Endothelial cell of umbilical vein (primary cell): ENCODE measurements at regions not wholly inside any gene's neighbourhood (a gene's known extent, or its start where the extent isn't known, plus 50 kb on each side); places are given as distances from the start of the nearest gene placed in this dataset.

Source experiments
- BruUV-seq: library from RNA; stranded (reverse); fragments of 400-500 nt; replicated peaks from 2 replicates; lab custom pipeline; 2021; lab: Mats Ljungman, UMichigan
- CTCF ChIA-PET: fragments of 300-600, 350-600 bp; sonication (Branson Sonifier 250); formaldehyde crosslinking; loops from one replicate; lab custom pipeline; 2021; ENCODE audit warnings: antibody characterized with exemption, inconsistent platforms; lab: Charles Lee
- POLR2A ChIA-PET: fragments of 300-600, 350-600 bp; sonication (Branson Sonifier 250); formaldehyde crosslinking; loops from one replicate; lab custom pipeline; 2021; ENCODE audit warnings: antibody characterized with exemption, inconsistent platforms; lab: Charles Lee
- DNase-seq: peaks from one replicate; pipeline ENCODE4 v3.0.0-alpha.2; 2011; ENCODE audit warnings: low read depth, low spot score
- FAIRE-seq: peaks from 2 replicates; lab custom pipeline; 2011; peaks lifted over from hg19 to GRCh38; lab: Jason Lieb, UNC
- H2AFZ ChIP-seq: 2 replicates; pipeline ENCODE4 v1.6.0; 2012; ENCODE audit warnings: low read depth, low read length, control low read depth, inconsistent platforms
- H3K27ac ChIP-seq: 2 replicates; pipeline ENCODE4 v1.5.1; 2011; ENCODE audit warnings: low read depth, mild to moderate bottlenecking, control low read depth, low read length, moderate library complexity; ENCODE audit not compliant: insufficient read depth
- H3K27me3 ChIP-seq, 2 experiments: 2 replicates each; pipeline versions ENCODE4 v1.6.0 to v1.6.1; 2011; ENCODE audit warnings: low read length in 2 of 2, mixed read lengths in 1 of 2; ENCODE audit not compliant: control insufficient read depth in 2 of 2, insufficient read depth in 2 of 2
- H3K36me3 ChIP-seq, 2 experiments: 2 replicates in 1 of 2; 3 replicates in 1 of 2; pipeline ENCODE4 v1.5.1; 2011; ENCODE audit warnings: low read length in 2 of 2, mild to moderate bottlenecking in 1 of 2, moderate library complexity in 1 of 2; ENCODE audit not compliant: control insufficient read depth in 2 of 2, insufficient read depth in 2 of 2; ENCODE audit errors: extremely low read depth in 1 of 2
- H3K4me1 ChIP-seq: 3 replicates; pipeline ENCODE4 v1.5.1; 2011; ENCODE audit warnings: mild to moderate bottlenecking, low read length; ENCODE audit not compliant: control insufficient read depth, insufficient read depth; ENCODE audit errors: extremely low read depth
- H3K4me2 ChIP-seq: 2 replicates; pipeline ENCODE4 v1.6.1; 2011; ENCODE audit warnings: low read length, control low read depth, mixed read lengths; ENCODE audit not compliant: insufficient read depth
- H3K4me3 ChIP-seq, 3 experiments: fragments of 200-600 bp in 1 of 3; sonication (generic), shearing (Covaris generic) in 1 of 3; replicated peaks in 1 of 3; 2 replicates each; pipeline ENCODE4 v1.5.1; 2011 to 2016; ENCODE audit warnings: control low read depth in 3 of 3, low read length in 3 of 3, mild to moderate bottlenecking in 2 of 3, inconsistent platforms in 1 of 3, low read depth in 1 of 3, moderate library complexity in 1 of 3; ENCODE audit not compliant: insufficient read depth in 1 of 3
- H3K79me2 ChIP-seq: 2 replicates; pipeline ENCODE4 v1.6.0; 2012; ENCODE audit warnings: low read length, inconsistent platforms; ENCODE audit not compliant: control insufficient read depth, insufficient read depth
- H3K9ac ChIP-seq: replicated peaks from 2 replicates; pipeline ENCODE3; 2011; ENCODE audit warnings: low read length, control low read depth; ENCODE audit not compliant: insufficient read depth; ENCODE audit errors: extremely low read depth
- H3K9me1 ChIP-seq: replicated peaks from 3 replicates; pipeline ENCODE4 v1.6.0; 2011; ENCODE audit warnings: mild to moderate bottlenecking, low read length; ENCODE audit not compliant: control insufficient read depth, insufficient read depth; ENCODE audit errors: extremely low read depth
- H3K9me3 ChIP-seq: replicated peaks from 2 replicates; pipeline ENCODE4 v1.5.1; 2012; ENCODE audit warnings: low read length, inconsistent platforms; ENCODE audit not compliant: control insufficient read depth, insufficient read depth
- H4K20me1 ChIP-seq: replicated peaks from 2 replicates; pipeline ENCODE3; 2011; ENCODE audit warnings: mild to moderate bottlenecking, low read length; ENCODE audit not compliant: control insufficient read depth, insufficient read depth; ENCODE audit errors: extremely low read depth
- EZH2 ChIP-seq: IDR thresholded peaks from 2 replicates; pipeline ENCODE4 v1.6.1; 2012; ENCODE audit warnings: borderline replicate concordance, low read depth, mild to moderate bottlenecking, moderate library complexity, low read length, inconsistent platforms; ENCODE audit not compliant: severe bottlenecking
- FOS ChIP-seq: IDR thresholded peaks from 2 replicates; pipeline ENCODE4 v1.6.1; 2011; ENCODE audit warnings: mild to moderate bottlenecking, low read length, moderate library complexity, borderline replicate concordance; ENCODE audit not compliant: insufficient read depth
- GATA2 ChIP-seq: IDR thresholded peaks from 2 replicates; pipeline ENCODE4 v1.7.0; 2011; ENCODE audit warnings: low read depth, mild to moderate bottlenecking, moderate library complexity, mixed read lengths, low read length; ENCODE audit not compliant: insufficient read length, insufficient read depth
- JUN ChIP-seq: IDR thresholded peaks from 2 replicates; pipeline ENCODE4 v1.6.1; 2011; ENCODE audit warnings: borderline replicate concordance, low read depth; ENCODE audit not compliant: insufficient read length, insufficient read depth
- MYC ChIP-seq: IDR thresholded peaks from one replicate; pipeline ENCODE4 v1.6.1; 2011; ENCODE audit warnings: mild to moderate bottlenecking, low read depth, low read length
- POLR2A ChIP-seq: IDR thresholded peaks from 2 replicates; pipeline ENCODE4 v1.6.1; 2012; ENCODE audit warnings: low read depth, mild to moderate bottlenecking, control low read depth, low read length
- POLR2AphosphoS5 ChIP-seq: IDR thresholded peaks from 2 replicates; pipeline ENCODE4 v1.6.1; 2012; ENCODE audit warnings: low read depth, mild to moderate bottlenecking, control low read depth, low read length, moderate library complexity; ENCODE audit not compliant: insufficient read depth
- dilution Hi-C: fragments of 300-500 bp; cut with MboI; formaldehyde crosslinking; loops from one replicate; pipeline ENCODE4 v1.15.0; 2019; ENCODE audit warnings: low sequenced_read_pairs; ENCODE audit not compliant: extremely low pct_ligation_motif_present
- intact Hi-C: fragments of 100-400 bp; cut with micrococcal nuclease; formaldehyde crosslinking; loops from one replicate; pipeline ENCODE4 v1.10.0; 2022
- TF ChIP-seq, protein P1 (sequence below): IDR thresholded peaks from 2 replicates; pipeline ENCODE4 v1.6.1; 2011; ENCODE audit not compliant: insufficient read depth, insufficient read length
- TF ChIP-seq, protein P2 (sequence below), 2 donors: IDR thresholded peaks; 1 replicate in 1 of 2; 2 replicates in 1 of 2; pipeline ENCODE4 v1.5.1; 2011; ENCODE audit warnings: low read length in 2 of 2, mild to moderate bottlenecking in 2 of 2, moderate library complexity in 2 of 2, control low read depth in 1 of 2, inconsistent platforms in 1 of 2, low read depth in 1 of 2; ENCODE audit not compliant: insufficient read depth in 1 of 2; ENCODE audit errors: extremely low read depth in 1 of 2

DNA sequence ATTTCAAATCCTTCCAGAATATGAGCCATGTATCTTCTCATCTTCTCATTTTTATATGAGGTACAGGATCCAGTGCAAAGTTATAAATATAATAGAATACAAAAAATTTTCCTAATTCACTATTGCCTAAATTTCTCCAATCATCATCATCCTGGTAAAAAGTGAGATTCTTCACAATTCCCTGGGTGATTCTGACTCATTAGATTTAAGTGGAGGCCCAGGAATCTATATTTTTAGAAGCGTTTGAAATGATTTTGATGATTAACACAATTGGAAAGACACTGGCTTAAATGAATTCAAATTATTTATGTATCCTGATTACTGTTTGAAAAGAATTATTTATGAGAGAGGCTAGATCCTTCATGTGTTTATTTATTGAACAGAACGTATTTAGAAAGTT is 380.3 kb upstream of the PDE3A start:
- Histone ChIP-seq H3K27ac (no peak overlapping the region), H3K4me2 (no peak overlapping the region), H3K4me3 (no peak overlapping the region), H3K79me2 (no peaks in the 10 kb centered on the region), H3K36me3 (no peaks in the 10 kb centered on the region), H3K9ac (no peak overlapping the region), H4K20me1 (no peaks in the 10 kb centered on the region), H3K9me1 (peaks cover 2% of the 10 kb centered on the region), H3K9me3 (no peaks in the 10 kb centered on the region), H3K27me3 (no peaks in the 10 kb centered on the region), H2AFZ (no peak overlapping the region), H3K4me1 (no peaks in the 10 kb centered on the region)
- TF ChIP-seq FOS (no peak), POLR2AphosphoS5 (no peak), JUN (no peak), GATA2 (no peak), MYC (no peak), EZH2 (no peak), POLR2A (no peak)
- TF ChIP-seq, protein P1, sequence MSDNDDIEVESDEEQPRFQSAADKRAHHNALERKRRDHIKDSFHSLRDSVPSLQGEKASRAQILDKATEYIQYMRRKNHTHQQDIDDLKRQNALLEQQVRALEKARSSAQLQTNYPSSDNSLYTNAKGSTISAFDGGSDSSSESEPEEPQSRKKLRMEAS, result no peak
- TF ChIP-seq, protein P2, sequence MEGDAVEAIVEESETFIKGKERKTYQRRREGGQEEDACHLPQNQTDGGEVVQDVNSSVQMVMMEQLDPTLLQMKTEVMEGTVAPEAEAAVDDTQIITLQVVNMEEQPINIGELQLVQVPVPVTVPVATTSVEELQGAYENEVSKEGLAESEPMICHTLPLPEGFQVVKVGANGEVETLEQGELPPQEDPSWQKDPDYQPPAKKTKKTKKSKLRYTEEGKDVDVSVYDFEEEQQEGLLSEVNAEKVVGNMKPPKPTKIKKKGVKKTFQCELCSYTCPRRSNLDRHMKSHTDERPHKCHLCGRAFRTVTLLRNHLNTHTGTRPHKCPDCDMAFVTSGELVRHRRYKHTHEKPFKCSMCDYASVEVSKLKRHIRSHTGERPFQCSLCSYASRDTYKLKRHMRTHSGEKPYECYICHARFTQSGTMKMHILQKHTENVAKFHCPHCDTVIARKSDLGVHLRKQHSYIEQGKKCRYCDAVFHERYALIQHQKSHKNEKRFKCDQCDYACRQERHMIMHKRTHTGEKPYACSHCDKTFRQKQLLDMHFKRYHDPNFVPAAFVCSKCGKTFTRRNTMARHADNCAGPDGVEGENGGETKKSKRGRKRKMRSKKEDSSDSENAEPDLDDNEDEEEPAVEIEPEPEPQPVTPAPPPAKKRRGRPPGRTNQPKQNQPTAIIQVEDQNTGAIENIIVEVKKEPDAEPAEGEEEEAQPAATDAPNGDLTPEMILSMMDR (IDR thresholded peaks at IDR 0.05; ENCODE audit: extremely low read depth in 1 of 2, insufficient read depth in 1 of 2, low read depth in 1 of 2, low read length in 2 of 2), result no peak
- CTCF ChIA-PET, result interaction anchor here (1.5 to 1.8 kb wide), 2 partner anchors 72 to 232 kb away, joined by 3 to 8 read pairs; no protein-coding TSS in a partner anchor
- POLR2A ChIA-PET, result no interaction called here
- no peak for FAIRE-seq
- intact Hi-C loops (no loop called here), dilution Hi-C loops (no loop called here)
- DNase-seq, result no peak
- no TSS peak for BruUV-seq
